C4-2B (cell line): ENCODE measurements at regions not wholly inside any gene's neighbourhood (a gene's known extent, or its start where the extent isn't known, plus 50 kb on each side); places are given as distances from the start of the nearest gene placed in this dataset.

Source experiments
- H3K27ac ChIP-seq: fragments of 450-650 bp; 2 replicates; pipeline ENCODE4 v1.5.1; 2017
- ZFX ChIP-seq: fragments of 450-650 bp; IDR thresholded peaks from 2 replicates; pipeline ENCODE4 v1.6.1; 2017
- TF ChIP-seq, protein P1 (sequence below): fragments of 450-650 bp; conservative IDR thresholded peaks from 2 replicates; pipeline ENCODE4 v1.5.1; 2017; ENCODE audit warnings: mild to moderate bottlenecking

DNA sequence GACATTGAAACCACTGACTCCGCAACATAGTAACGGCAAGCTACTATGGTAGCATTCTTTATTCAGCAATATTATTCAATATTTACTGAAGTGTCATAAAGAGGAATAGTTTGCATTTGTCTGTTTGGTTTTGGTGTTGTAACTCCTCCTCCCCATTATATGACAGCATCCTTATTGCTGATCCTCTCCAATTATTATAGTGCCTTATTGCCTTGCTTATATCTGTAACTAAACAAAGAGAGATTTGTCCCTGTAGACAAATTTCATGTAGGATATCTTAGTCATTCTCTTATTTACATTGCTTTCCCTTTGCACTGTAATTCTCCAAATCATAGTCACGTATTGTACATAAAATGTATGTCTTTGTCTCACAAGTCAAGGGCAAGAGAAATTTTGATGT, 1041.2 kb upstream of the ZEB2 start:
- TF ChIP-seq, protein P1, sequence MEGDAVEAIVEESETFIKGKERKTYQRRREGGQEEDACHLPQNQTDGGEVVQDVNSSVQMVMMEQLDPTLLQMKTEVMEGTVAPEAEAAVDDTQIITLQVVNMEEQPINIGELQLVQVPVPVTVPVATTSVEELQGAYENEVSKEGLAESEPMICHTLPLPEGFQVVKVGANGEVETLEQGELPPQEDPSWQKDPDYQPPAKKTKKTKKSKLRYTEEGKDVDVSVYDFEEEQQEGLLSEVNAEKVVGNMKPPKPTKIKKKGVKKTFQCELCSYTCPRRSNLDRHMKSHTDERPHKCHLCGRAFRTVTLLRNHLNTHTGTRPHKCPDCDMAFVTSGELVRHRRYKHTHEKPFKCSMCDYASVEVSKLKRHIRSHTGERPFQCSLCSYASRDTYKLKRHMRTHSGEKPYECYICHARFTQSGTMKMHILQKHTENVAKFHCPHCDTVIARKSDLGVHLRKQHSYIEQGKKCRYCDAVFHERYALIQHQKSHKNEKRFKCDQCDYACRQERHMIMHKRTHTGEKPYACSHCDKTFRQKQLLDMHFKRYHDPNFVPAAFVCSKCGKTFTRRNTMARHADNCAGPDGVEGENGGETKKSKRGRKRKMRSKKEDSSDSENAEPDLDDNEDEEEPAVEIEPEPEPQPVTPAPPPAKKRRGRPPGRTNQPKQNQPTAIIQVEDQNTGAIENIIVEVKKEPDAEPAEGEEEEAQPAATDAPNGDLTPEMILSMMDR: no peak
- no peak for TF ChIP-seq ZFX
- no peak overlapping the region for H3K27ac ChIP-seq

DNA sequence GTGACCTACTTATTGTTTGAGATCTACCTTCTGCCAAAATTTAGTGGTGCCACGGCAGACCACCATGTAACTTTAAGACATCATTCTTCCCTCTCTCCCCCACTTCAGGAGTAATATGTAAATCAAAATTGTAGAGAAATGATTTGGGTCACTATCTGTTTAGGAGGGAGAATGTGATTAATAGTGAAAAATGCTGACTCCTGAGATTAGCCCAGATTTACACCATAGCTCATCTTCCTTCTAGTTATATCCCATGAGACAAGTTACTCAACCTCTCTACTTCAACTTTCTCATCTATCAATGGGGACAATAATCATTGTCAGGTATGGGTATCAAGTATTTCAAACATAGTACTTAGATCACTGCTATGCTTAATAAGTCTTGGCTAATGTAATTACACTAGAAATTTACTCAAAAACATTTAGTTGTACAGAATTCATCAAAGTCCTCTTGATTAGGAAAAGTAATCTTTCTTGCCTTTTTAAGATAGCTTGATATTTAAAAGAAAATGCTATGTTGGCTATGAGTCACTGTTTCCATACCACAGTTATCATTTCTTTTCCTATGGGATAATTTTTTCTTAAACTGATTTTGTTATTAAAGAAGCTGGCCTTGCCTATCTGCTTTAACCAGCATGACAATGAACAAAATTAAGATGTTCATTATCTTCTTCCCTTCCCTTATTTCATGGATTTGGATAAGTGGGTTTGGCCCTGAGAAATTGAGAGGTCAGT, 1038.9 kb upstream of the ZEB2 start:
- no peak overlapping the region for H3K27ac ChIP-seq
- TF ChIP-seq ZFX: no peak
- TF ChIP-seq, protein P1: no peak

DNA sequence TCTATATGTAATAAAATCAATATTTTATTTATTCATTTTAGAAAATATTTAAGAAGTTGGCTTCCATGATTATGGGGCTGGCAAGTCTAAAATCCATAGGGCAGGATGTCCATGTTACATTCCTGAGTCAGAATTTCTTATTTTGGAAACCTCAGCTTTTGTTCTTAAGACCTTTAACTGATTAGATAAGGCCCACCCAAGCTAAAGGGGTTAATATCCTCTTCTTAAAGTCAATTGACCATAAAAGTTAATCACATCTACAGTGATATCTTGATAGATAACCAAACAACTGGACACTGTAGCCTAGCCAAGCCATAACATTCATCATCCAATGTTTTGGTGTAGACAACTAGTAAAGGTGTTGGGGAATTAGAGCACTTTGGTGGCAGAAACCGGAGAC, 1035.4 kb upstream of the ZEB2 start:
- H3K27ac ChIP-seq: no peak overlapping the region
- no peak for TF ChIP-seq ZFX
- TF ChIP-seq, protein P1: no peak

DNA sequence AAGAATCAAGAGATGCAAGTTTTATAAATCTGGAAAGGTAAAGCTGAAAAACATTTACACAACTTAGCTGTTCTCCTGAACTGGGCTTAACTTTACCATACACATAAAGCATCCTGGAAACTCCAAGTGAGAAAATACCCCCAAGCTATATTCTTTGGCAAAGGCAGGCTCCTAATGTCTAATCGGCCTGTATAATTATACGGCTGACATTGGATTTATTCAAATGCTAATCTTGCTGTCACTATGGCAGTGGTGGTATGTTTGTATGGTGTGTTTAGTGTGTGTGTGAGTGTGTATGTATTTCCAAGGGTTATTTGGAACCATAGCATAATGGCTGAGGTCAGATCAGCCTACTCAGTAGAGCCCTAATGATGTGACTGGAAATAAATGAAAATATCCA, 1031.8 kb upstream of the ZEB2 start:
- TF ChIP-seq, protein P1: no peak
- no peak for TF ChIP-seq ZFX
- H3K27ac ChIP-seq: no peak overlapping the region

DNA sequence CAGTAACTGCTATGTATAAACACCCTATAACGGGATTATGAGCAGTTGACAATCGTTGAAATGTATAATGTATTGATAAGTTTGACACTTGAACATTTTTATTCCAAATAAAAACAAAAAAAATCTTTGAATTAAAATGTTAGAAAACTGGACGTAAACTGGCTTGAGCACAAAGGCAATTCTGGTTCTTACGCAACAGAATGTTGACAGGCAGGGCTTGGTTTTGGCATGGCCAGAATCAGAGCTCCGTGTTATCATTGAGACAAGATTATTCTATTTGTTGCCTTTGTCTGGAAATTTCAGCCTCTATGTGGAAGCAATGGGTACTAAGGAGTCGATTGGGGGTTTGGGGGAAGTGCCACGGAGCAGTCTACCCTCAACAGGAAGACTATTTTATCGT, 1028.6 kb upstream of the ZEB2 start:
- TF ChIP-seq, protein P1: no peak
- no peak for TF ChIP-seq ZFX
- no peak overlapping the region for H3K27ac ChIP-seq

DNA sequence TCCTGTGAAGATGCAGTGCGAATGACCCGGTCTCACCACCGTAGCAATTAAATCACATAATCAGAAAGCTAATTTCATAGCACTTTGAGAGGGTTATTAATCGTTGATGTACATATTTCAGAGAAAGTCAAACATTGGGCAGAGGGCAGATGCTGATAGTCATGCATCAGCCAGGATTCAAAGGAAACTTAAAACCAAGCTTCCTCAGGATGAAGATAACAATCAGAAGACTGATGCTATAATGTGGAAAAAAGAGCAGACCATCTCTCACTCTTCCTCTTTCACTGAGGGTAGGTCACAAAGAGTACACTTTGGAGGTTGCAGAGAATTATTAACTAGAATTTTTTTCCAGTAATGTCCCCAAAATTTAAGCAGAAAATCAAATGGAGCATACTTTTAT, 1027.7 kb upstream of the ZEB2 start:
- TF ChIP-seq, protein P1: no peak
- TF ChIP-seq ZFX: no peak
- H3K27ac ChIP-seq: no peak overlapping the region

DNA sequence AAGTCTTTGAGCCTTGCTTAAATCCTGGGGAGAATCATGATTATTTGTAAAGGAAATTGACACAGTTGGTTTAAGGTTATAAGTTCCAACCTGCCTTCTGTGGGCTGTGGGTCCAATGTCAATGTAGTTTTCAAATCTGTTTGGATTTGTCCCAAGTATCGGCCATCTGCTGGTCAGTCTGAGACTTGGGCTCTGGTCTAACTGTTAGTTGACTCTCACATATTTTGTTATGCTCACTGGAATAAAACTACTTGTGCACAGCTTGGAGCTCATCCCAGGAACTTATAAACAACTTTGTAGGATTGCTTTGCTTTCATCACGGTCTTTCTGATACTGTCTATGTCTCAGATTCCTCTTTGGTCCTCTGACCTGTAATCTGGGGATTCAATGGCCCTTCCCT, 1026.2 kb upstream of the ZEB2 start:
- TF ChIP-seq, protein P1: peak; percentile 40
- no peak for TF ChIP-seq ZFX
- H3K27ac ChIP-seq: no peak overlapping the region
